ENCODE measurements at regions not wholly inside any gene's neighbourhood (a gene's known extent, or its start where the extent isn't known, plus 50 kb on each side); places are given as distances from the start of the nearest gene placed in this dataset.

DNA sequence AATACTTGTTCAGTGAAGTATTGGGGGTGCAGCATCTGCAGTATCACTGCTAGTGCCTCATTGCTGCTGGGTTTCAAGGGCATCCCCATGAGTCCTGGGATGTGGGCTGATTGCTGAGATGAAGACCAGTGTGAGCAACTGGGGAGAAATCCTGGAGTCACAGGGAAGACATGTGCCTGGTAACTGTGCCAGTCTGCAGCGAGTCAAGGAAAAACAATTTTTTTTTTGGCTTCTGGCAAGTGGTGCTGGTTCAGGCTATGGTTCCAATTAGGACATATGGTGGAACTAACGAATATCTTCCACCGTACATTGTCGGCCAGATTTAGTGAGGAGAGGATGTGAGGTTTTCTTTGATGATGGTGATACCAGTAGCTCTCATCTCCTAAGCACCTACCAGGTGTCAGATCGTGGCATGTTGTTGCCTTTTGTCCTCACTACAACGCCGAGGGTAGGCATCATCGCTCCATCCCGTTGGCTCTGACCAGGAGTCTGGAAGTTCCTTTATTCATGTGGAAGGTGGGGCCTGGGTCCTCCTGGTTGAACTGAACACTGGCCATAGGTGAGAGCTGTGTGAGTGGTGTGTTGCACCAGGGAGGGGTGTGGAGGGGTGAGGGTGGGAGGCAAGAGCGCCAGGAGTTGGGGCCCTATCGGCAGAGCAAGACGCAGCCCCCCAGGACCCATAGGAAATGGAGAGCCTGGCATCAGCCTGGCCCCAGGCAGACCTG is 118.0 kb upstream of the HS6ST1 start:
- Histone ChIP-seq H3K27ac (replicated peaks) (no peak overlapping the region), H3K4me1 (peaks cover 31% of the 10 kb centered on the region), H3K4me3 (no peak overlapping the region), H3K9me3 (replicated peaks) (no peaks in the 10 kb centered on the region), H3K36me3 (no peaks in the 10 kb centered on the region), H3K27me3 (ENCODE audit: low read depth) (no peaks in the 10 kb centered on the region)
- DNase-seq: no peak
- no peak for TF ChIP-seq CTCF (IDR thresholded peaks at IDR 0.05; ENCODE audit: borderline replicate concordance)
- intact Hi-C loops (cut with micrococcal nuclease): no loop called here

DNA sequence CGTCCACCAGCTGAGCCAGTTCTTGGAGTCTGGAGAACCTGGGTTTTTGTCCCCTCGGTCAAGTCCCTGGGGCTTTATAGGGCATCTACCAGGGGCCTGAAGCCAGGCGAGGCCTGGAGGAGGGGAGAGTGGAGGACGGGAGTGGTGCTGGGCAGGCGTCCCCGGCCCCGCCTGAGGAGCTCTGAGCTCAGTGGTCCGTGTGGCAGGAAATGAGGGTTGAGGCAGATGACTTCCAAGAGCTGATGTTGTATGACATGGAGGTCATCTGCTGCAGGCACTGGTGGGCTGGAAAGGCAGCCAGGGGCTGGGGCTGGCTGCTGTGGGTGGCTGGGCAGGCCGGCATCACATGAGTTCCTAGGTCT is 118.5 kb upstream of the HS6ST1 start:
- TF ChIP-seq CTCF (IDR thresholded peaks at IDR 0.05; ENCODE audit: borderline replicate concordance): no peak
- Histone ChIP-seq H3K9me3 (replicated peaks) (no peaks in the 10 kb centered on the region), H3K27me3 (ENCODE audit: low read depth) (no peaks in the 10 kb centered on the region), H3K4me1 (peaks cover 37% of the 10 kb centered on the region), H3K36me3 (no peaks in the 10 kb centered on the region), H3K27ac (replicated peaks) (no peak overlapping the region), H3K4me3 (no peak overlapping the region)
- intact Hi-C loops (cut with micrococcal nuclease): no loop called here
- no peak for DNase-seq

DNA sequence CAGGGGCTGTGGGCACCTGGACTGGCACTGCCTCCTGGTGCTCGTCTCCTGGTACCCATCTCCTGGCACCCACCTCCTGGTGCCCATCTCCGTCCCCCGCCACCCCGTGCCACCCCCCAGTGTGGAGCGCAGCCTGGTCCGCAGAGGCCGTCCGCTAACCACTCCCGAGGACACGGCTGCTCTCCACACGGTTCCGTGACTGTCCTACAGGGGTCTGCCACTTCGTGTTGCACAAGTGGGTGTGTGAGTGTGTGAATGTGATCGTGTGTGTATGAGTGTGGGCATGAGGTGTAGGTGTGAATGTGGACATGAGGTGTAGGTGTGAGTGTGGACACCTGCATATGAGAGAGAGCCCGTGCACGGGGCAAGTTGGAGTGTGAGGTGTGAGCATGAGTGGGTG is 119.4 kb upstream of the HS6ST1 start:
- no peak overlapping the region for H3K4me3 ChIP-seq
- TF ChIP-seq CTCF (IDR thresholded peaks at IDR 0.05; ENCODE audit: borderline replicate concordance): no peak
- no peaks in the 10 kb centered on the region for H3K9me3 ChIP-seq (replicated peaks)
- no peak overlapping the region for H3K27ac ChIP-seq (replicated peaks)
- H3K36me3 ChIP-seq: no peaks in the 10 kb centered on the region
- no peak for DNase-seq
- intact Hi-C loops (cut with micrococcal nuclease): no loop called here
- no peaks in the 10 kb centered on the region for H3K27me3 ChIP-seq (ENCODE audit: low read depth)
- peaks cover 46% of the 10 kb centered on the region for H3K4me1 ChIP-seq

- H3K9me3 ChIP-seq (replicated peaks): no peaks in the 10 kb centered on the region
- no peaks in the 10 kb centered on the region for H3K27me3 ChIP-seq (ENCODE audit: low read depth)
- H3K4me1 ChIP-seq: peaks cover 50% of the 10 kb centered on the region
- H3K36me3 ChIP-seq: no peaks in the 10 kb centered on the region
- no peak for TF ChIP-seq CTCF (IDR thresholded peaks at IDR 0.05; ENCODE audit: borderline replicate concordance)
- no peak overlapping the region for H3K27ac ChIP-seq (replicated peaks)
- intact Hi-C loops (cut with micrococcal nuclease): no loop called here
- no peak for DNase-seq
- no peak overlapping the region for H3K4me3 ChIP-seq
Measured at GRCh38 chr2:128438586-128438985, 119.9 kb upstream of the HS6ST1 start.

- Histone ChIP-seq H3K4me1 (peaks cover 52% of the 10 kb centered on the region), H3K27me3 (ENCODE audit: low read depth) (no peaks in the 10 kb centered on the region), H3K4me3 (no peak overlapping the region), H3K9me3 (replicated peaks) (no peaks in the 10 kb centered on the region), H3K27ac (replicated peaks) (peak overlapping the region; percentile 75), H3K36me3 (no peaks in the 10 kb centered on the region)
- intact Hi-C loops (cut with micrococcal nuclease): no loop called here
- no peak for TF ChIP-seq CTCF (IDR thresholded peaks at IDR 0.05; ENCODE audit: borderline replicate concordance)
- DNase-seq: no peak
Measured at GRCh38 chr2:128439031-128439790, 120.5 kb upstream of the HS6ST1 start.

Data from left ventricle myocardium inferior (tissue), 1 donor.